ENCODE measurements at regions not wholly inside any gene's neighbourhood (a gene's known extent, or its start where the extent isn't known, plus 50 kb on each side); places are given as distances from the start of the nearest gene placed in this dataset.

DNA sequence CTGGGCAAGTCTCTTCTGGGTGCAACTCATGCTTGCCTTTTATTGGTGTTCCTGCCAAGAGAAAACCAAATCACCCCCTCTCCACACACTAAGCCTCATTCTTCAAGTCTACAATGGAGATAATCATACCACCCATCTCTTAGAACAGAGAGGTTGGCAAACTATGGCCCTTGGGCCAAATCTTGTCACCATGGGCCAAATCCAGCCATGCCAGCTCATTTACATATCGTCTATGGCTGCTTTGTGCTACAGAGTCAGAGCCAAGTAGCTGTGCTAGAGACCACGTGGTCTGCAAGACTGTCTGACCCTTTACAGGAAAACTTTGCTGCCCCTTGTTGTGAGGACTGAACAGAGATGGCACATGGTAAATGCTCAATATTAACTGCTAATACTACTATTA lies 270.3 kb upstream of the PARD3B start:
- DNase-seq (ENCODE audit: low read depth, low spot score) = no peak
- no peak overlapping the region for H3K4me3 ChIP-seq (ENCODE audit: low read length)

- no peak overlapping the region for H3K4me3 ChIP-seq (ENCODE audit: low read length)
- DNase-seq (ENCODE audit: low read depth, low spot score) = no peak
These were observed 268.0 kb upstream of the PARD3B start for GRCh38 chr2:204277226-204277625.

GRCh38 chr2:204278454-204278853 lies 266.8 kb upstream of the PARD3B start:
- H3K4me3 ChIP-seq (ENCODE audit: low read length) = no peak overlapping the region
- no peak for DNase-seq (ENCODE audit: low read depth, low spot score)

GRCh38 chr2:204279819-204280218 lies 265.5 kb upstream of the PARD3B start:
- DNase-seq (ENCODE audit: low read depth, low spot score) = no peak

GRCh38 chr2:204280262-204280668 lies 265.0 kb upstream of the PARD3B start:
- no peak for DNase-seq (ENCODE audit: low read depth, low spot score)
- H3K4me3 ChIP-seq (ENCODE audit: low read length) = no peak overlapping the region

More at GRCh38 chr2:204279819-204280218, 265.5 kb upstream of the PARD3B start:
- no peak overlapping the region for H3K4me3 ChIP-seq (ENCODE audit: low read length)

GRCh38 chr2:204282081-204282480 lies 263.2 kb upstream of the PARD3B start:
- DNase-seq (ENCODE audit: low read depth, low spot score) = no peak
- H3K4me3 ChIP-seq (ENCODE audit: low read length) = no peak overlapping the region

DNA sequence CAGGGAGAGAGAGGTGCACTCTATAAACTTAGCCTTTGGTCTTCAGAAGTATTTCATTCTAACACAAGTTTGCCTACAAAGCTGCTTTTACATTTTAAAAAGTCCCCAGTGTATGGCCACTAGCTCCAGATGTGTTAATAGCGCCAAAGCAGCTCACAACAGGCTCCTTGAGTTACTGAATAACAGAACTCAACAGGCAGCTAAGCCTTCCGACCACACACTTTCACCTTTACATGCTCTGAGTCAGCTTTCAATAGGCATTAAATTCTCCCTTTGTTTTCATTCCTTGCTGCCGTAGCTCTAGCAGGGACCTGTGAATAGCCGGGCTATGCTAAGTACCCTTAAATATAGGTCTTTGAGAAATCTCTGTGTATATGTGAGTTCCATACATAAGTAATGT lies 262.8 kb upstream of the PARD3B start:
- H3K4me3 ChIP-seq (ENCODE audit: low read length) = no peak overlapping the region
- DNase-seq (ENCODE audit: low read depth, low spot score) = no peak

- DNase-seq (ENCODE audit: low read depth, low spot score) = no peak
- H3K4me3 ChIP-seq (ENCODE audit: low read length) = no peak overlapping the region
These were observed 256.2 kb upstream of the PARD3B start for GRCh38 chr2:204289066-204289465.

DNA sequence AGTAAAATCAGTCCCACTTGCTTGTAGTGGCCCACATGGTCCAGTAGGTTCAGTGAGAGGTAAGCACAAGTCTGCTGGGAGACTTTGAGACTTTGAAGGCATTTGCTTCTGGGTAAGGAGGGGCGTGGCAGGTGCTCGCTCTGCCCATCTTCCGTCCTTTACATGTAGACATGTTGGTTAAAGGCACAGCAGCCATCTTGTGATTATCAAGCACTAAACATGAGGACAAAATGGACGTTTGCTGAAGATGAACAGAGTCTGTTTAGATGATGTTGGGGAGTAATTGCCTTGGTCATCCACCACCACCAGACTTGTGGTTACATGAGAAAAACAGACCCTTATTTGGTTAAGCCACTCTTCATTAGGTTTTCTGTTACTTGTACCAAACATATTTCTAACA lies 252.8 kb upstream of the PARD3B start:
- DNase-seq (ENCODE audit: low read depth, low spot score) = no peak
- H3K4me3 ChIP-seq (ENCODE audit: low read length) = no peak overlapping the region

DNA sequence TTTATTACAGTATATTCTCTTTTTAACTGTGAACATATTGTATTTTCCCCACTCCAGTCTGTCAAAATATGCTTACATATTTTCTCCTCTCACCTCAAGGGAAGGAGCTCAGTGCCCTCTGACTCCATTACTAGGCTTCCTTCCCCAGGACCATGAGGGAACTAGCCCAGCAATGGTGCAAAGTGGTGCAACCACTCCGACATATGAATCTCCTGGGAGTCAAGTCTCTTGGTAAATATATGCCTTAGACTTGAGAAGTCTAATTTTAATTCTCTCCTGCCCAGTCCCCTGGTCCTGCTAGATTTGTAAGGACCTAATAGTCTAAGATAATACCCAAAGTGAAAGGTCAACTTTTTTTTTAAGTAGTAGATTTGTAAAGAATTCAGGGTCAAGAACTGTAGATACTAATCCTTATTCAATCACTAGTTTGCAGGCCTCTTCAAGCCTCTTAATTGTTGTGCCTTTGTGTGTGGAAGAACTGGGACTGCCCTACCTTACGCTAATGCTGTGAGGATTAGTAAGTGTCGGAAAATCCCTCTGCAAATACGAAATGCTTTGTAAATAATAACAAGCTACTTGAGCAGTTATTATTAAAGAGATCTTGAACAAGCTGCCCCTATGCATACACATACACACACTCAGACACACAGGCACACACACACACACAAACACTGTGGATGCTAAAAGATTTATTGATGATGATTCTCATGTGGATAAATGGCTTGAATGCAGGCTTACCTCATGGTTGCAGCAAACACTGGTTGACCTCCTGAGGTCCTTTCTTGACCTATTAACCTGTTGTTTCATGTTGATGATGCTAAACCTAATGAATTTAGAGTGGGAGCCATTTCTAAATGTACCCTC lies 251.2 kb upstream of the PARD3B start:
- no peak overlapping the region for H3K4me3 ChIP-seq (ENCODE audit: low read length)

GRCh38 chr2:204298404-204298803 lies 246.9 kb upstream of the PARD3B start:
- DNase-seq (ENCODE audit: low read depth, low spot score) = no peak
- no peak overlapping the region for H3K4me3 ChIP-seq (ENCODE audit: low read length)

More for the DNA sequence above, 251.2 kb upstream of the PARD3B start:
- DNase-seq (ENCODE audit: low read depth, low spot score) = no peak

DNA sequence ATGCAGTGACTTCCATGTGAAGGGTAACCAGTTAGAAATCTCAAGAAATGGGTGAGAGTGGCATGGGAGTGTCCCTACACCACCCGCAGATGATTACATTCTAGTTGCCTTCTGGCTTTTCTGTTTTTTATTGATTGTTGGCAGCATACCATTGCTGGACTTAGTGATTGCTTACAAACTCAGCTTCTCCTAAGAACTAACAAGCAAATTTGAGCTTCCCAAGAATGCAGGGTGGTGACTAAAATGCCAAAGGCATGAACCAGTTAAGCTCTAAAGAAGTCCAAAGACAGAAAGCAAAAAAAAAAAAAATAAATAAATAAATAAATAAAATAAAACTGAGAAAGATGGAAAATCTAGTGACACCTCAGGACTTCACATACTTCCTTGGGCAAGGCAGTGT lies 245.5 kb upstream of the PARD3B start:
- DNase-seq (ENCODE audit: low read depth, low spot score) = no peak
- no peak overlapping the region for H3K4me3 ChIP-seq (ENCODE audit: low read length)

GRCh38 chr2:204306667-204307066 lies 238.6 kb upstream of the PARD3B start:
- no peak for DNase-seq (ENCODE audit: low read depth, low spot score)
- H3K4me3 ChIP-seq (ENCODE audit: low read length) = no peak overlapping the region

DNA sequence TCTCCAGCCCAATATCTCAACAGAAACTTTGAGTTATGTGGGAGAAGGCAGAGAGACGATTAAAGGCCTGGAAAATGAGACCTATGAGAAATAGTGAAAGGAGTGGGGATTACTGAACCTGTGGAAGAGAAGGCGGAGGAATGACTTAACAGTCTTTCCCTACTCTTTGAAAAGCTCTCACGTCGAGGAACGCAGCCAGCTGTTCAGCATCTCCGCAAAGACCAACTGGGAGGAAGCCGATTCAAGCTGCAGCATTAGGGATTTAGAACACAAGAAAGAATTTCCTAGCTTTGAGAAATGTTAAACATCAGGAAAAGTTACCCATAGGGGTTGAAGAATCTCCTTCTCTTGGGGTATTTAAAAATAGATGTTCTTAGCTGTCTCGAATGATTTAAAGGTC lies 233.2 kb upstream of the PARD3B start:
- DNase-seq (ENCODE audit: low read depth, low spot score) = no peak
- no peak overlapping the region for H3K4me3 ChIP-seq (ENCODE audit: low read length)

DNA sequence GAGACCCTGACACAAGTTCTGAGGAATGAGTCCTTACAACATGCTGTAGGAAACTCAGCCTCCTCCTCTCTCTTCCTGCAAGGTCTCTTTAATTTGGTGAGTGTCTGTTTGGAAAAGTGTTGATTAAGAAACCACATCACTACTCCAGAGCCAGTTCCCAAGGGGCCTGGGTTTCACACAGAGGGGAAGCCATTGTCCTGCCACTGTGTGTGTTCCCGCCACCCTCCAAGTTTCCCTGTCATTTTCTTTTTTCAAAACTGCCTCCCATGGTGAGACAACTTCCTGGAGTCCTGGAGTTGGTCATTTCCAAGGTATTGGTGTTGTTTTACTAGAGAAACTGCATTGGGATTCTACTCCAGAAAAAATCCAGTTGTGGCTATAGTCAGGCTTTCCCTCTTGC lies 232.0 kb upstream of the PARD3B start:
- DNase-seq (ENCODE audit: low read depth, low spot score) = no peak
- no peak overlapping the region for H3K4me3 ChIP-seq (ENCODE audit: low read length)

DNA sequence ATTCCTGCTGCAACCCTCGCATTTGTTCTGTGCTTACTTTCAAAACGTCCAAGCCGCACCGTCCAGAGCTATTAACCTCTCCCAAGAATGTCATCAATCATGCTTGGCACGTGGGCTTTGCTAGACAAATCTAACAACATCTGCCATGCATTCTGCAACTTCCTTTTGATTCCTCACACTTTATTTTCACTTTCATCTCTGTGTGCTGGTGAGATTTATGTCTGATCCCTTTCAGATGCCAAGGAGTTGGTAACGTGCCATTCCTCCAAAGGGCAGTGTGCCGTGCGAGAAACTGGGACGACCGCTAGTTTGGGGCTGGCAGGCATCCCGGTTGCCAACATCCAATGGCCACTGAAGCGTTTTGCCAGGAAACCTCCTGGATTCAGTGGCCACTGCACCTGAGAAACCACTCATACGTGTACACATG lies 230.0 kb upstream of the PARD3B start:
- no peak for DNase-seq (ENCODE audit: low read depth, low spot score)
- H3K4me3 ChIP-seq (ENCODE audit: low read length) = no peak overlapping the region

- no peak overlapping the region for H3K4me3 ChIP-seq (ENCODE audit: low read length)
- DNase-seq (ENCODE audit: low read depth, low spot score) = no peak
These were observed 227.6 kb upstream of the PARD3B start for GRCh38 chr2:204317640-204318039.

DNA sequence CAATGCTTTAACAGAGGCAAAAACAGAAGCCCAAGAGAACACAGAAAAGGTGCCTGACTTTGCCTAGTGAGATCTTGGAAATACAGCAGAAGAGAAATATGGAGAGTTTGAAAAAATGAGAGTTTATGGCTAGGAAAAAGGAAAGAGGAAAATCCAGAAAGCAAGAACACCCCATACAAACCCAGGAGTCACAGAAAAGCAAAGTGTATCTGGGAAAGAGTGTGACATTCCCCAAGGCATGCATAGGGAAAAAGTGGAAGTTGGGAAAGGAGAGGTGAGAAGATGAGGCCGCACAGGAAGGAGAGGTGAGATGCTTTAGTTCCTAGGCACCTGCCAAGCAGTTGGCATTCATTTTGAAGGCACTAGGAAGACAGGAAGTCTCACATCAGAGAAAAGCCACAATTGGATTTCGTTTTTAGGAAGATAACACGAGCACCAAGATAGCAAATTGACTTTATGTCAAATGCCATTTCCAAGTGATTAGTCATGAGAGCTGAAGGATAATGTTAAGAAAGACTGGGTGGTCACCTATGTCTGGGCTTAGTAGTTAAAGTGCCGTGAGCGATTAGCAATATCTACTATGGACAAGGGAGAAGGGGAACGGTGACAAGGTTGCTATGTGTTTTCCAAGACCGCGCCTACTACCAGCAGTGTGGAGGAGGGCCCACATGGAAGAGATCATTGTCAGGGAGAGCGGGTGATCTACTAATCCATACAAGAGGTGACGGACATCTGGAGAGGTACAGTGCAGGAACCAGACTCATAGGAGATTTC lies 224.1 kb upstream of the PARD3B start:
- H3K4me3 ChIP-seq (ENCODE audit: low read length) = no peak overlapping the region
- no peak for DNase-seq (ENCODE audit: low read depth, low spot score)

- no peak overlapping the region for H3K4me3 ChIP-seq (ENCODE audit: low read length)
- DNase-seq (ENCODE audit: low read depth, low spot score) = no peak
These were observed 223.1 kb upstream of the PARD3B start for GRCh38 chr2:204321910-204322751.

DNA sequence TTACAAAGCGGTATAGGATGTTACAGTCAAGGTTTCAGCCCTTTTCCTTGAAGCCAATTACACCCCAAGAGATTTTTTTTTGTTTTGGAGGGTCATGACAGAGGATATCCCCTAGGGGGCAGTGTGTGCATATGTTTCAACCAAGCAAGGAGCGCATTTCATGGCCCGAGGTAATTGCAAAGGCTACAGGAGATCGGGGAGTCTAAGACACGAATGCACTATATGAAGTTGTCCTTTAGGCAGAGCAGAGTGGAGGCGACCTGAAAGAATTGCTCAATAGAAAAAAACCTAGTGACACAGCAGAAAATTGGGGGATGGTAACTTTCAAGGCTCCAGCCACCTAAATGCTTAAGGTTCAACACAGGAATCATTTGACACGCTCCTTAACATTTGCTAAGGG lies 219.8 kb upstream of the PARD3B start:
- no peak overlapping the region for H3K4me3 ChIP-seq (ENCODE audit: low read length)
- DNase-seq (ENCODE audit: low read depth, low spot score) = peak; percentile 67

Measured in Jurkat, Clone E6-1 (cell line).